Neural cell (in vitro differentiated cells): ENCODE measurements at regions not wholly inside any gene's neighbourhood (a gene's known extent, or its start where the extent isn't known, plus 50 kb on each side); places are given as distances from the start of the nearest gene placed in this dataset.

ENCODE experiments used
- H2AFZ ChIP-seq: fragments of 200-600, 300-800 bp; sonication (generic), shearing (Covaris generic); 2 replicates; pipeline ENCODE4 v1.6.0; 2014; ENCODE audit warnings: low read depth, mild to moderate bottlenecking, antibody characterized with exemption, low read length, moderate library complexity
- H3F3A ChIP-seq: fragments of 200-600 bp; shearing (Covaris generic); 2 replicates; pipeline ENCODE4 v1.6.1; 2016; ENCODE audit warnings: mild to moderate bottlenecking, moderate library complexity, mixed read lengths, antibody characterized with exemption, low read length; ENCODE audit not compliant: insufficient read depth, poor library complexity, severe bottlenecking
- H3K27ac ChIP-seq: fragments of 200-600, 300-800 bp; sonication (generic), shearing (Covaris generic); 2 replicates; pipeline ENCODE4 v1.5.1; 2014; ENCODE audit warnings: mild to moderate bottlenecking, low read length, moderate library complexity
- H3K27me3 ChIP-seq: fragments of 300-800, 200-600 bp; sonication (generic), shearing (Covaris generic); 2 replicates; pipeline ENCODE4 v1.6.0; 2014; ENCODE audit warnings: mild to moderate bottlenecking, low read depth, low read length, moderate library complexity; ENCODE audit not compliant: insufficient read depth
- H3K36me3 ChIP-seq: fragments of 300-800, 200-600 bp; sonication (generic), shearing (Covaris generic); 2 replicates; pipeline ENCODE4 v1.5.1; 2014; ENCODE audit warnings: mild to moderate bottlenecking, antibody characterized with exemption, low read length, moderate library complexity; ENCODE audit not compliant: insufficient read depth
- H3K4me2 ChIP-seq: fragments of 300-800, 200-600 bp; sonication (generic), shearing (Covaris generic); 2 replicates; pipeline ENCODE4 v1.6.0; 2014; ENCODE audit warnings: mild to moderate bottlenecking, low read length
- H3K4me3 ChIP-seq: fragments of 300-800, 200-600 bp; sonication (generic), shearing (Covaris generic); 2 replicates; pipeline ENCODE4 v1.5.1; 2014; ENCODE audit warnings: mild to moderate bottlenecking, low read length, moderate library complexity
- H3K79me2 ChIP-seq: fragments of 200-600 bp; shearing (Covaris generic); replicated peaks from 2 replicates; pipeline ENCODE4 v1.6.0; 2014; ENCODE audit warnings: mild to moderate bottlenecking, low read length, moderate library complexity; ENCODE audit not compliant: insufficient read depth
- H3K9ac ChIP-seq: fragments of 300-800, 200-600 bp; sonication (generic), shearing (Covaris generic); 2 replicates; pipeline ENCODE4 v1.6.1; 2016; ENCODE audit warnings: mild to moderate bottlenecking, low read length, mixed read lengths
- H3K9me2 ChIP-seq: fragments of 200-600 bp; shearing (Covaris generic); 2 replicates; pipeline ENCODE4 v1.6.1; 2016; ENCODE audit warnings: mild to moderate bottlenecking, low read length, mixed read lengths; ENCODE audit not compliant: insufficient read depth
- H3K9me3 ChIP-seq: fragments of 200-600, 300-800 bp; sonication (generic), shearing (Covaris generic); 2 replicates; pipeline ENCODE4 v1.6.1; 2016; ENCODE audit warnings: mild to moderate bottlenecking, mixed run types, low read length, moderate library complexity, mixed read lengths
- H4K20me1 ChIP-seq: fragments of 200-600 bp; shearing (Covaris generic); 2 replicates; pipeline ENCODE4 v1.6.1; 2016; ENCODE audit warnings: mild to moderate bottlenecking, mixed run types; ENCODE audit not compliant: insufficient read depth
- EP300 ChIP-seq: fragments of 450-650 bp; conservative IDR thresholded peaks from 2 replicates; pipeline ENCODE4 v1.6.1; 2014; ENCODE audit warnings: antibody characterized with exemption, mild to moderate bottlenecking, moderate library complexity; ENCODE audit not compliant: poor library complexity, severe bottlenecking
- EZH2 ChIP-seq: fragments of 200-600, 300-800 bp; shearing (Covaris generic), sonication (generic); IDR thresholded peaks from 2 replicates; pipeline ENCODE4 v1.6.1; 2014; ENCODE audit warnings: antibody characterized with exemption, low read length, borderline replicate concordance, mild to moderate bottlenecking; ENCODE audit not compliant: insufficient read depth, poor library complexity, severe bottlenecking
- MXI1 ChIP-seq: fragments of 450-650 bp; conservative IDR thresholded peaks from 2 replicates; pipeline ENCODE4 v1.6.1; 2014; ENCODE audit warnings: antibody characterized with exemption, mild to moderate bottlenecking; ENCODE audit not compliant: poor library complexity, severe bottlenecking
- POLR2AphosphoS5 ChIP-seq: IDR thresholded peaks from 2 replicates; pipeline ENCODE4 v1.6.1; 2012
- RAD21 ChIP-seq: fragments of 450-650 bp; conservative IDR thresholded peaks from 2 replicates; pipeline ENCODE4 v1.6.1; 2014; ENCODE audit warnings: antibody characterized with exemption, mild to moderate bottlenecking, moderate library complexity
- SMC3 ChIP-seq: fragments of 450-650 bp; conservative IDR thresholded peaks from 2 replicates; pipeline ENCODE4 v1.6.1; 2014; ENCODE audit warnings: antibody characterized with exemption, mild to moderate bottlenecking, moderate library complexity; ENCODE audit not compliant: poor library complexity
- TAF1 ChIP-seq: IDR thresholded peaks from 2 replicates; pipeline ENCODE4 v1.6.1; 2012; ENCODE audit warnings: low read depth
- TF ChIP-seq, protein P1 (sequence below): IDR thresholded peaks from 2 replicates; pipeline ENCODE4 v1.6.1; 2012; ENCODE audit warnings: borderline replicate concordance
- TF ChIP-seq, protein P2 (sequence below): fragments of 450-650 bp; IDR thresholded peaks from 2 replicates; pipeline ENCODE4 v1.5.1; 2014; ENCODE audit warnings: antibody characterized with exemption, mild to moderate bottlenecking, moderate library complexity; ENCODE audit not compliant: poor library complexity, severe bottlenecking

DNA sequence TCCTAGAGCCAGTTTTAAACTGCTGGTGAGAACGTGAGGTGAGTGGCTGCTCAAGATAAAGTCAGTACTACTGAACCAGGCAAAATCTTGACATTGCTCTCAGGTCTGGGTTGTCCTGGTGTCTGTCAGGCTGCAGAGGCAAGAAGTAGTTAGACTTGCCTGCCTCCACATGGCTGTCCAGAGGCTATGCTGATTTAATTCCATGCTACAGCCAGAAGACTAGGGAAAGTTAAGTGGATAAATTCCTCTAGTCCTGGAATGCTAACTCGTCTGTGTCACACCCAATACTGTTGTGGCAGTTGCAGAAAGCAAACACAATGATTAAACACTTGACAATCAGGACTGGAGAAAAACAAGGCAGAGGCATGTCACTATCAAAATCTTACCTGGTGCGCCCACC, 118.9 kb downstream of the ACER2 start:
- TF ChIP-seq, protein P1, sequence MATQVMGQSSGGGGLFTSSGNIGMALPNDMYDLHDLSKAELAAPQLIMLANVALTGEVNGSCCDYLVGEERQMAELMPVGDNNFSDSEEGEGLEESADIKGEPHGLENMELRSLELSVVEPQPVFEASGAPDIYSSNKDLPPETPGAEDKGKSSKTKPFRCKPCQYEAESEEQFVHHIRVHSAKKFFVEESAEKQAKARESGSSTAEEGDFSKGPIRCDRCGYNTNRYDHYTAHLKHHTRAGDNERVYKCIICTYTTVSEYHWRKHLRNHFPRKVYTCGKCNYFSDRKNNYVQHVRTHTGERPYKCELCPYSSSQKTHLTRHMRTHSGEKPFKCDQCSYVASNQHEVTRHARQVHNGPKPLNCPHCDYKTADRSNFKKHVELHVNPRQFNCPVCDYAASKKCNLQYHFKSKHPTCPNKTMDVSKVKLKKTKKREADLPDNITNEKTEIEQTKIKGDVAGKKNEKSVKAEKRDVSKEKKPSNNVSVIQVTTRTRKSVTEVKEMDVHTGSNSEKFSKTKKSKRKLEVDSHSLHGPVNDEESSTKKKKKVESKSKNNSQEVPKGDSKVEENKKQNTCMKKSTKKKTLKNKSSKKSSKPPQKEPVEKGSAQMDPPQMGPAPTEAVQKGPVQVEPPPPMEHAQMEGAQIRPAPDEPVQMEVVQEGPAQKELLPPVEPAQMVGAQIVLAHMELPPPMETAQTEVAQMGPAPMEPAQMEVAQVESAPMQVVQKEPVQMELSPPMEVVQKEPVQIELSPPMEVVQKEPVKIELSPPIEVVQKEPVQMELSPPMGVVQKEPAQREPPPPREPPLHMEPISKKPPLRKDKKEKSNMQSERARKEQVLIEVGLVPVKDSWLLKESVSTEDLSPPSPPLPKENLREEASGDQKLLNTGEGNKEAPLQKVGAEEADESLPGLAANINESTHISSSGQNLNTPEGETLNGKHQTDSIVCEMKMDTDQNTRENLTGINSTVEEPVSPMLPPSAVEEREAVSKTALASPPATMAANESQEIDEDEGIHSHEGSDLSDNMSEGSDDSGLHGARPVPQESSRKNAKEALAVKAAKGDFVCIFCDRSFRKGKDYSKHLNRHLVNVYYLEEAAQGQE = no peak
- TF ChIP-seq, protein P2, sequence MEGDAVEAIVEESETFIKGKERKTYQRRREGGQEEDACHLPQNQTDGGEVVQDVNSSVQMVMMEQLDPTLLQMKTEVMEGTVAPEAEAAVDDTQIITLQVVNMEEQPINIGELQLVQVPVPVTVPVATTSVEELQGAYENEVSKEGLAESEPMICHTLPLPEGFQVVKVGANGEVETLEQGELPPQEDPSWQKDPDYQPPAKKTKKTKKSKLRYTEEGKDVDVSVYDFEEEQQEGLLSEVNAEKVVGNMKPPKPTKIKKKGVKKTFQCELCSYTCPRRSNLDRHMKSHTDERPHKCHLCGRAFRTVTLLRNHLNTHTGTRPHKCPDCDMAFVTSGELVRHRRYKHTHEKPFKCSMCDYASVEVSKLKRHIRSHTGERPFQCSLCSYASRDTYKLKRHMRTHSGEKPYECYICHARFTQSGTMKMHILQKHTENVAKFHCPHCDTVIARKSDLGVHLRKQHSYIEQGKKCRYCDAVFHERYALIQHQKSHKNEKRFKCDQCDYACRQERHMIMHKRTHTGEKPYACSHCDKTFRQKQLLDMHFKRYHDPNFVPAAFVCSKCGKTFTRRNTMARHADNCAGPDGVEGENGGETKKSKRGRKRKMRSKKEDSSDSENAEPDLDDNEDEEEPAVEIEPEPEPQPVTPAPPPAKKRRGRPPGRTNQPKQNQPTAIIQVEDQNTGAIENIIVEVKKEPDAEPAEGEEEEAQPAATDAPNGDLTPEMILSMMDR = no peak
- TF ChIP-seq SMC3 (no peak), MXI1 (no peak), RAD21 (no peak), EZH2 (no peak), TAF1 (no peak), POLR2AphosphoS5 (no peak), EP300 (no peak)
- no peak overlapping the region for H2AFZ ChIP-seq
- H3K4me2 ChIP-seq = no peak overlapping the region
- H3K79me2 ChIP-seq = no peaks in the 10 kb centered on the region
- no peak overlapping the region for H3K4me3 ChIP-seq
- no peaks in the 10 kb centered on the region for H3K27me3 ChIP-seq
- no peaks in the 10 kb centered on the region for H3F3A ChIP-seq
- H3K27ac ChIP-seq = no peak overlapping the region
- no peaks in the 10 kb centered on the region for H4K20me1 ChIP-seq
- no peaks in the 10 kb centered on the region for H3K36me3 ChIP-seq
- H3K9me2 ChIP-seq = no peaks in the 10 kb centered on the region
- no peaks in the 10 kb centered on the region for H3K9me3 ChIP-seq
- H3K9ac ChIP-seq = no peak overlapping the region

DNA sequence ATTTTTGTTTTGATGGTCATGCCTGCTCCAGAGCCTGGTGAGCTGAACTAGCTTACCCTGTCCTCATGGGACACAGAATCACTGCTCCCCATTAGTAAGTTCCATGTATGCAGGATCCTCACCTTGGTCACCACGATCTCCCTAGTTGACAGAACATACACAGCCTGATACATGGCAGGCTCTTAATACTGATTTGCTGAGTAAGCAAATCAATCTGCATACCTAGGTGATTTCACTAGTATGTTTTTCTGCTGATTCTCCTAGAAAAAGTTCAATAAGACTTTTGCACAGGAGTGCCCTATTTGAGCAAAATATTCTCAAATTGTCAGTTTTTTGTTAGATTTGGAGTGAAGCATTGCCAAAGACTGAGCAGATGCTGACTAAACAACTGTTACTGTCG, 113.7 kb downstream of the ACER2 start:
- no peak overlapping the region for H3K4me2 ChIP-seq
- TF ChIP-seq SMC3 = no peak
- TF ChIP-seq TAF1 = no peak
- no peak for TF ChIP-seq POLR2AphosphoS5
- no peak for TF ChIP-seq MXI1
- no peak for TF ChIP-seq EP300
- TF ChIP-seq RAD21 = no peak
- TF ChIP-seq, protein P1 = no peak
- no peaks in the 10 kb centered on the region for H3F3A ChIP-seq
- no peak overlapping the region for H3K9ac ChIP-seq
- no peaks in the 10 kb centered on the region for H3K9me3 ChIP-seq
- no peaks in the 10 kb centered on the region for H3K27me3 ChIP-seq
- H3K36me3 ChIP-seq = no peaks in the 10 kb centered on the region
- H4K20me1 ChIP-seq = no peaks in the 10 kb centered on the region
- no peak overlapping the region for H3K27ac ChIP-seq
- no peaks in the 10 kb centered on the region for H3K79me2 ChIP-seq
- no peak overlapping the region for H3K4me3 ChIP-seq
- no peaks in the 10 kb centered on the region for H3K9me2 ChIP-seq
- H2AFZ ChIP-seq = no peak overlapping the region
